ENCODE measurements at regions not wholly inside any gene's neighbourhood (a gene's known extent, or its start where the extent isn't known, plus 50 kb on each side); places are given as distances from the start of the nearest gene placed in this dataset.

DNA sequence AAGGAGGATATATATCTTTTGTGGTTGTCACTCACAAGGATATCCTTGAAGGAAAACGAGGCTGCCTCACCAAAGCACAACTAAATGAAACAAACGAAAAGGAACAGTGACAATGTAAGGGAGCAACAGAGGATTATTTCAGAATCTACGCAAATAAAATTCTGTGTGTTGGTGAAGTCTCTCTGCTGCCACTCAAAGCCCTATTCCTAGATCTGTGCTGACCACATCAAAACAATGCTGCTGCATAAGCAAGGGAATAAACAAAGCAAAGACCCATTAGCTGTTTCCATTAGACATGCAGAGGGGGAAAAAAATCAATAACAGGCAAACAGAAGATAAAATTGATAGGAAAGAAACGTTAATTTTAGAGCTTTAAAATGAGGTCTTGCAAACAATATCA lies 204.4 kb downstream of the MZT1 start:
- no peak for DNase-seq

DNA sequence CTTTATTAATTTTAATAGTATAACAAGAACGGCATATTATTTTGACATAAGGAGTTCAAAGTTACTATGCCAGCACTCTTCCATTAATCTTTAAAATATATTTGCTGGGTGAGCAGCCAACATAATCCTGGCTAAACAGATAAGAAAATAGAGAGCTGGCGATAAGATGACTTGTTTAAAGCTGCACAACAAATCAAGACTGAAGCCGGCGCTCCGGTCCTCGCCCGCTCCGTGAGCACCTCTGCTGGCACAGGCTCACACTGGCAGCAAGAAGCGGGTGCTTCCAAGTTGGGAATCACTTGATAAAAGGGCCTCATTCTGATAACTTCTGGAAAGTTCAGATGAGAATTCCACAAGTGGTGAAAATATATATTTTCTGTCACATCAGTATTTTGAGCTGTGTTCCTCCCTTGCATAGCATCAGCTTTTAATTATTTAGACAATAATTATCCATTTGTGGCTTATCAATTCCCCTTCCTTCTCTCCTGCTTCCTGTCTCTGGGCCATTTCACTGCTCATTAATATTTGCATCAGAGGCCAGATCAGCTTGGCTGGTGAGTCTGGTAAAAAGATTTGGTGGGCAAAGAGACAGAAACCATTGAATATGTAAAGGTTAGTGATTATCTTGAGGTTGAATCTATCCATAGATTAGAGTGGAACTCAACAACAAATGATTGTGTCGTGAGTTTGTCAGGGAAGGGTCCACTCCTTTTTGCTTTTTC lies 205.3 kb downstream of the MZT1 start:
- no peak for DNase-seq

DNA sequence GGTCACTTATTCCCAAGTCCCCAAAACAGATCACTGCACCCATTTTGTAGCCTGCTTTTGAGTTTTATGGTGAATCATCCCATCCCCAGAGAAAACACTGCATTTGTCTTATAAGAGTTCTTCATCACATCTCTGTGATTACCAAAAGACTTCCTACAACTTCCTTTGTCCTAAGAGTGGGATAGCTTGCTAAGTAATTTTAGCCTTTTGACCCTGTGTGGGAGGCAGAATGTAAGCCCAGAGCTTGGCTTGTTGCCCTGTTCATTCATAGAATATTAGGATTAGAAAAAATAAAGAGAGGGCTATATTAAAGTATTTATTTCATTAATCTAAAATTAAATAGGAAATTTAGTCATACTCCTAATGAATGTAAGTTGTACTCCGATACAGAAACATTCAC lies 213.3 kb downstream of the MZT1 start:
- no peak for DNase-seq

DNA sequence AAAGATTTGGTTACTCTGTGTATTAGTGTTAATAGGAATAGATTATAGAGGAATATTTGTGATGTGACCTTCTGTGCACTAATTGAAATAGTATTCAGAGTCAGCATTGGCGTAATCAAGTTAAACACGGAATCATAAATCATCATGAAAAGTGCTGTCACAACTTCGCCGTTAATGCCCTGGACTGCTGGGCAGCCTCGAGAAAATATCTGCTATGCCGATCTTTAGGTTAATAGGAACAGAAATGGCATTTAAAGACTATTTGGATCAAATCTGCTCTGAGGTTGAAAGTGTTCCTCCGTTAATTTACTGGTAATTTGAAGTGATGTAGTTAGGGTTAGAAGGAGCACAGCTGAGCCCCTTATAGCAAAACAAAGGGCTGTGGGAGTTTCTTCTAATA lies 219.0 kb downstream of the MZT1 start:
- no peak for DNase-seq

DNA sequence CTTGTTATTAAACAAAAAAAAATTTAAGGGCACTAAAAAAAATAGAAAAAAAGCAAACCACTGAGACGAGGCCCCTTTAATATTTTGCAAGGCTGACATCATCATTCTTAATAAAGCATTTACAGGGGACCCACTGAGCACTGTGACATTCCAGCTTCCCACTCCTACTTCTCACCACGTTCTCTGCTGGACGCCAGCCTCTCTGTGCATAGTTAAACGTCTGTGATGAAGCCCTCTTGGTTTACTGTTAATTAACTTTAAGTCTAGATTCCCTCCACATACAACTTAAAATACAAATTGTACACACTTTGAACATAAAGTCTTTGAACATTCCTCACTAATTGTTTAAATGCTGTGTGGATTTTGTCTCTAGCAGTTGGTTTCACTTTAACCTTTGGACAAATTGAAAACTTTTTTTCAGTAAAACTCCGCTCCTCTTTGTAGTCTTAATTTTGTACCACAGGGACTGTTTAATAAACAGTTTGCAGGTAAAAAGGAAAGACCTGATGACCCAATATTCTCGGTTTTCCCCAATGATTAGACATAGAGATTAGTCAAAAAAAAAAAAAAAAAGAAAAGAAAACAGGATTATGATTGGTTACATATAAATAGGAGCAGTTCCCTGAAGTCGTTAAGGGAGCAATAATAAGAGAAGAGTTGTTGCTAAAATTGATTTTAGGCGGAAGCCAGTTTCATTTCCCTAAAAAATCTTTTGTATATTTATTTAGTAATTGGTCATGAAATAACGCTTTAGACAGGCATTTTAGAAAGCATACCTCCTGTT lies 219.8 kb downstream of the MZT1 start:
- no peak for DNase-seq

DNA sequence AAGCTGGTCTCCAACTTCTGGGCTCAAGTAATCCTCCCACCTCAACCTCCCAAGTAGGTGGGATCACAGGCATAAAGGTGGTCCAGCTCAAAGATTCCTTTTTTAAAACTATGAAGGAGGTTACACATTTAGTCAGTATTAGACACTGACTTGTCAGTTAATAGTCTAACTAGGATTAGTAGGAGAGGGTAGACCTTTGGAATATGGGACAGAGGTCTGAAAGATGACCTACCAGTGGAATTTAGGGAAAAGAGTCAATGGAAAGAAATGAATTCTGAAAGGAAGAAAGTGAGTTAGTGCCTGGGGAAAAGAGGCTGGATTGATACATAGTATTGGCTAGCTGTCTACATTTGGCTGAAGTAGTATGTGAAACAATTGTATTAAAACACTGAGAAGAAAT lies 220.7 kb downstream of the MZT1 start:
- no peak for DNase-seq

DNA sequence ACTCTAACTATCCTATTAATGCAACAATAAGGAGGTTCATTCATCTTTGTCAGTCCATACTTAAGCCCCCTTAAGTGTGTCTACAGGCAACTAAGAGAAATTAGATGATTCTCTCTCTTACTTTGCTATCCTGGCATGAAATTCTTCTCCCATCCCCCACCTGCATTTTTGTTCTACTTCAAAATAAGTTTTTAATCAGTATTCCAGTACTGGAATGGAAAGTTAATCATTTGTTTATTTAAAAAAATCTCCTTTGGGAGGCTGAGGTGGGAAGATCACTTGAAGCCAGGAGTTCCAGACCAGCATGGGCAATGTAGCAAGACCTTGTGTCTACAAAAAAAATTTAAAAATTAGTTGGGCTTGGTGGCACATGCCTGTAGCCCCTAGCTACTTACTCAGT lies 222.1 kb downstream of the MZT1 start:
- DNase-seq = no peak

DNA sequence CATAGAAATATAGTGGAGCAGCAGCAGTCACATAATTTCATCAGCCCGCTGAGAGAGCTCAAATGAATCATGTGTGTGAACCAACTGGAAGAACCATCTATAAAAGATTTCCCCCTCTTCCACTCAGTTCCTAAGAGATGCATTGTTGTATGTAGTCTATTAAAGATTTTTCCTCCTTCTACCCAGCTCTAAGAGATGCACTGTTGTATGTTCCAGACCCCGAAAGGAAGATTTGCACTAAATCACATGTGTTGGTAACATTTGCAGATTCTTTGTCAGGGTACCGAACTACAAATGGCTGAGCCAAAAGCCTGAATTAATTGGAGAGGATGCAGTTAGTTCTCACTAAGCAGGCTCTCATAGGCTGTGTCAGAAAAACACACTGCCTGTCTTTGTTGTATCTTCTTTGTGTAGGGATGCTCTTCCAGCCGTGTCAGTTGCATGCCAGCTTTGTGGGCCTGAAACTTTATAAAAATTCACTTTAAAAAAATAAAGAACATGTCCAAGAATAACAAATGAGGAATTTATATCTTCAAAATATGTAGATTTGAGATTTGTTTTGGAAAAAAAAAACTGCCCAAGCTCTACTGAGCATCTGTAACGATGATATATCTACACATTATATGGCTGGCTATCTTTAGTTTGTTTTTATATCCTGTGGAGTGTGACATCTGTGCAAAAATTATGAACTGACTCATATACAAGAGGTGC lies 223.1 kb downstream of the MZT1 start:
- no peak for DNase-seq

DNA sequence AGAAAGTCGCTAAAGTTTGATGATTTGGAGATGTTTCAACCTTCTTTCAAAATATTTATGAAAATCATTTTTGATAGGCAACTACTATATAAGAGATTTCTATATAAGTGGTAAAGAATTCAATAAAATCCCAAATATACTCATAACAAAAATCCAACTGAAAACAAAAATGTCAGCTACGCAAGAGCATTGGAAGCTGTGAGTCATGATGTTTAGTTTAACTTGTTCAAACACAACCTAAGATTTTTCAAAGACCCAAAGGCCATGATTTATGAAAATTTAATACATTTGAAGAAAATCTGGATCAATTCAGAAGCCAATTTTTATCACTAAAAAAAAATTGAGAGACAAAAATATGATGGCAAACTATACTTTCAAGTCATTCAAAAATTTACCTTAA lies 226.6 kb downstream of the MZT1 start:
- DNase-seq = no peak

DNA sequence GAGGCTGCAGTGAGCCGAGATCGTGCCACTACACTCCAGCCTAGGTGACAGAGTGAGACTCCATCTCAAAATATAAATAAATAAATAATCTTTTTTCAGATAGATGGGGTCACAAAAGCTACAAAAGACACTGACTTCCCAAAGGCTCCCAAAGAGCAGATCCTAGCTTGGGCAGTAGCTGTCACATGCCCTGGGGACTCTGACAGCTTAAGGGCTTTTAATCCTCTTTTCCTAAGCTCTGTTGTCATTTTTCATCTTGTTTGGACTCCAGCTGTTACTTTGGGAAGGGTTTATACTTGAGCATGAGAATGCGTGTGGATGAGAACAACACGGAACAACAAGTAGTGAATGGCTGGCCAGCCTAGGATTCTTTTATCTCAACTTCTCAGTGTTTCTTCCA lies 231.7 kb downstream of the MZT1 start:
- DNase-seq = no peak

DNA sequence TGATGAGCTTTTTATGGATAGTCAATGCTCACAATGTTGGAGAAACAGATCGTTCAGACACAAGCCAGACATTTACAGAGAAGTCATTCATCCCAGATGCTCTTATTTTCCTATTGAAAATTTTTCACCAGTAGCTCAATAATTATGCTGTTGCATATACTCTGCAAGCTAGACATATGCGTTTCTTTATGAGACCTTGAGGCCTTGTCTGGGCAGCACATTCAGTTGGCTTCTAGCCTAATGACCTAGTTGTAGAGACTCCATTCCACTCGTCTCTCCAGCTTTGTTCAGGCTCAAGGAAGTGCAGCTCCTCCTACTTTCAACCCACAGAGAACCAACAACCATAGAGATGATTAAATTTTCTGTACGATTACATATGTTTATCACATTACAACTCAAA lies 237.7 kb downstream of the MZT1 start:
- no peak for DNase-seq

DNA sequence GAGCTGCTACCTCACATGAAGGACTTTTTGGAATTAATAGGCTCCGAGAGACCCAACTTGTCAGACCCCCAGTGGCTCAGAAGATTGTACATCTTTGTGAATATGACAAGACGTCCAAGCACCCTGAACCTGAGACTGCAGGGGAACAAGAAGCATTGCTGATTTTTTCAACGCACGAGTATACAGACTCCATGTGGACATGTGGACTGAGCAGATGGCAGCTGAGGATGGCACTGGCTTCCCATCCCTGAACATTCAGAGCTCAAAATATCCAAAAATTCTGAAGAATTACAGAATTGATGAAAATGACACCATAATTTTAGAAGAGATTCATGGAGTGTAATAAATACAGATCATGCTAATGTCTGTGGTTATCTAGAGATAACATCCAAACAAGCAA lies 254.1 kb downstream of the MZT1 start:
- no peak for DNase-seq

DNA sequence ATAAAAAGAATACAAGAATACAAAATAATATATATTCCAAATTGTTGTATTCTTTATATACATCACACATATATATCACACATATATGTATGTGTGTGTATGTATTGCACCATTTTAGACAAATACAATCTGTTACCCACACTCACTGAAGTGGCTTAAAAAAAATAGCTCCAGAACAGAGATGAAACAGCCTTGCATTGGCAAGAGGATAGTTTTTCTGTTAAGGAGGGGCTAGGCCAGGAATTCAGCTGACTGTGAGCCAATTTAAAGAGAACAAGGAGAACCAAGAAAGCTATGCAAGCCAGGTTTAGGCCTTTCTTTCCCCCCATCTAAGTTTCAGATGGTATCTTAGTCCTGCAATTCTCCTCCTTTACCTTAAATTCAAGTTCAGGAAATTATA lies 257.5 kb downstream of the MZT1 start:
- no peak for DNase-seq

DNA sequence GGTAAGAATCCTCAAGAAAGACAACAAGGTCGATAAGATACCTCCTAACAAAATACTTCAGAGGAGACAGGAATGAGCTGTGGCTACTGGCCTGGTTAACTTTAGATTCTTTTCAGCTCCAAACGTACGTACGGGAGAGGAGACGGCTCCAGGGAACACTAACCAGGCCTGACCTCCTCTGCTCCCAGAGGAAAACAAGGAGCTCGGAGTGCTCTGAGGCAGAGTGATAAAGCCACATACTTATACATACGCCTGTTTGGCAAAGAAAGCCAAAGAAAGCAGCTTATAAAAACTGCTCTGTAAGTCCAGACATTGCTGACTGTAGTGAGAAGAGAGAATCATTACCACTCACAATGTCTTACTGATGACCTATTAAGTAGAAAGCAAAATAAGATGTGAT lies 263.9 kb downstream of the MZT1 start:
- DNase-seq = no peak

DNA sequence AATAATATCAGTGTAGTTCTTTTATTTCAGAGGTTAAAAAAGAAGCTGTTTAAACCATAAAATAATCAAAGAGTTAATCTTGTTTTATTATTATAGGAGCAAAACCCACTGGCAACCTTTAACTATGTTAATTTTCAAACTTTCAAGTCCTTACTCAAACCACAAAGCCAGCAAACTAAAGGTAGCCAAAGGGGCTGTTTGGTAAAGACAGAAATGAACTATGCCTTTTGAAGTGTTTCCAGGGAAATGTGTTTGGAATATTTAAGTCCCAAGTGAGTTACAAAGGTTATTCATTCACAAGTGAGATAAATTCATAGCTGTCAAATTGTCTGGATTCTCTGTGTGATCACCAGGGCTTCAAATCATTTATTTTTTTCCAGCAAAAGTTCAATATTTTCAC lies 264.7 kb downstream of the MZT1 start:
- no peak for DNase-seq

DNA sequence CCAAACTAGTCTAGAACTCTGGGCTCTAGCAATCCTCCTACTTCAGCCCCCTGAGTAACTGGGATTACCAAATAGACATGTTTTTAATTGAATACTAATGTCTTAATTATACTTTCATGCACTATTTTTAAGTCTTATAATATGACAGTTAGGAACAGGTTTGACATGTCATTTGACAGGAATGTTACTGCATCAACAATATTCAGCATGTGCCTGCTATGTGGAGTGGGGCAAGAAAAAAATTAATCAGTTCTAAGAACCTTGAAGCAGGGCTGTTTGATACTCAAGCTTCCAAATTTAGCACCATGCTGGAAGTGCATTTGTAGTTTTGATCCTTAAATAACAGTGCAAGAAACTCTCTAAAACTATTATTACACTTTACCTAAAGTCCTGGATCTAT lies 265.3 kb downstream of the MZT1 start:
- no peak for DNase-seq

DNA sequence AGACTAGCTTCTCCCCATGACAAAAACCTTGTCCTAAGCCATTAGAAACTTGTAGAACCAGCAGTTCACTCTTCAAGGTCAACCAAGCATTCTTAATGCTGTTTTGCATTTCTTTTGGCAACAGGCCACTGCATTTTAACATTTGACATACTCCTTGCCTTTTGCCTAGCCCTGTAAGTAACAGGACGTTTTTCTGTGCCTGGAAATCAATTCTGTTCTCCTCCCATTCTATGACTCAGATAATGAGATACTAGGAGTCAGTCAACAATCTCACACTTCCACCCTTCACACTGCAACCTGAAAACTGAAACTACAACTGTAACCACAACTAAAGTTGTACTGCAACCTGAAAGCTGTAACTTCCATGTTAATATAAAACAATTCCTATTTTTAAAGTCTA lies 268.7 kb downstream of the MZT1 start:
- no peak for DNase-seq

DNA sequence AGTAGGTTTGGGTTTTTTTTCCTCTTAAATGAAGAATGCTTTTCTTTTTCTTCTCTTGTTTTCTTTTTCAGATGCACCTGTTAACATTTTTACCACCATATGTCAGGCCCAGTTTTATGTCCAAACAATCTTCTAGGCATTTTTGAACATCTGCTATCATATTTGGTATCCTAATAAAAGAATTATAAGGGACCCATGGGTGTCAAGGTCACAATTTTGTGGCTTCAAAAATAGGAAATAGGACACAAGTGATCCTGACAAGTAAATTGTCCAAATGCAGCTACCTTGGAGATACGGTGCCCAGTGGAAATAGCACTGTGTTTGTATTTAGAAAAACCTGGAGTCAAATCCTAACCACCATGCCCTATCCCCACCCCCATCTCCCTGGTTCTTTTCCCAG lies 270.3 kb downstream of the MZT1 start:
- DNase-seq = no peak

DNA sequence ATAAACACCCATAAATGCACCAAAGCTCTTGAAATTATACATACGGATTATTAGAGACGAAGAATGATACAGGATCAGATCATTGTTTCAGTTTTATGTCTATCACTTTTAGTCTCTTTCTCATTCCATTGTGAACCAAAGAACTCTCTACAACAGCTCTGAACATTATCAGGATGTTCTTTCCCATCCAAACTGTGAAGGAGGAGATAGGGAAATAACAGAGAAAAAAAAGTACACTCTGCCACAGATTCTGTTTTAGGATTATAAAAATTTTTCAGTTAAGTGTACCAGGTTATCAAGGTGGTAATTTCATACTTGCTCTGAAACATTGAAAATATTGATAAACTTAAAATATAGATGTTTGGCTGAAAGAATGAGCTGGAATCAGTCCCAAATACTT lies 270.9 kb downstream of the MZT1 start:
- no peak for DNase-seq

DNA sequence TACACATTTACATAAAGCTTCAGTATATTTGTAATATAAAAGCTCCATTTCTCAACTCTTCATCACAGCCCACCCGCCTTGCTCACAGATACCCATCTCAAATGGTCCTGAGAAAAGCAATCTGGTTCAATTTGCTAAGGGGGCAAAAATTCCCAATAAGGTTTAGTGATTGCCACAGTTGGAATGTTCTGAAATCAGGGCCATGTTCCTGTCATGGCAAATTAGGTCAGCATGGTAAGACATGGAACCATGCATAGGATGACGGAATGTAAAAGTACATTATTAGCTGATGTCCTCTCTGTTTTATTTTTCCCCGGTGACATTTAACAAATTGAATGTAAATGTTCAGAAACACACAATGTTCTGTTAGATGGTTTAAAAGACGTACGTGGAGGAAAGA lies 274.3 kb downstream of the MZT1 start:
- no peak for DNase-seq

DNA sequence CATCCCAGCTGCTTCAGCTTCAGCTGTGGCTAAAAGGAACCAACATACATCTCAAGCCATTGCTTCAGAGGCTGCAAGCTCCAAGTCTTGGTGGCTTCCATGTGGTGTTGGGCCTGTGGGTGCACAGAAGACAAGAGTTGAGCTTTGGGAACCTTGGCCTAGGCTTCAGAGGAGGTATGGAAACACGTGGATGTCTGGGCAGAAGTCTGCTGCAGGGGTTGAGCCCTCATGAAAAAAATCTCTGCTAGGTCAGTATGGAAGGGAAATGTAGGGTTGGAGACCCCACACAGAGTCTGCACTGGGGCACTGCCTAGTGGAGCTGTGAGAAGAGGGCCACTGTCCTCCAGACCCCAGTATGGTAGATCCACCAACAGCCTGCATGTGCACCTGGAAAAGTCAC lies 279.3 kb downstream of the MZT1 start:
- no peak for DNase-seq

DNA sequence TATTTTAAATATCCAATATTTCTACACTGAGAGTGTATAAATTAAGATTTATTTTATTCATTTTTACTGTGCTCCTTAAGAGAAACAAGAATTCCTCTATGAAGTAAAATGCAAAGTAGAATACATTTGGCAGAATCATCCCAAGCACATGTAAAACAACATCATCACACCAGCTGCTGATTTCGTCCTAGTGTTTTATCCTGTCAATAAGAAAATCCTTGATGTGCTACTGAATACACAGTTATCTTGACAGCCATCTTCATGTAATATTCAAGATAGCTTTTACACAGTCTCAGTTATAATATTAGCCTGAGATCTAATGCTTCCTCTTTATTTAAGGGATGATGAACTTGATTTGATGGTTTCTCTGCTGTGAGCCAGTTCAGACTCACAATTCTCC lies 282.4 kb downstream of the MZT1 start:
- DNase-seq = no peak

DNA sequence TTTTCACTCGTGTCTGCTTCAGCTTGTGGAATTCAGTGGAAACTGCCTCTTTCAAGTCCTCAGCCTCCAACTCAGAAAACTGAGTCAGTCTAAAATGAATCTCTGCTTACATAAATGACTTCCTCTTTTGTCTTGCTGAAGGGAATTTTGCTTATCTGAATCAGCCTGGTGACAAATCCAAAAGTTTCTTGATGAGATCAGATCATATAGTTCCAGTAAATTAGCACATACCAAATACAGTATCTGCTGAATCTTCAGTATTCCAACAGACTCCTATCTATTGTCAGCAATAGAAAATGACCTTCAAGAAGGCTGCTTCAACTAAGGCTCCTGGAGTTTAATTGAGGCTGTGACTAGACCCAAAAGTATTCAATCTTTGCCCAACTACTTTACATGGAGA lies 290.0 kb downstream of the MZT1 start:
- DNase-seq = no peak

DNA sequence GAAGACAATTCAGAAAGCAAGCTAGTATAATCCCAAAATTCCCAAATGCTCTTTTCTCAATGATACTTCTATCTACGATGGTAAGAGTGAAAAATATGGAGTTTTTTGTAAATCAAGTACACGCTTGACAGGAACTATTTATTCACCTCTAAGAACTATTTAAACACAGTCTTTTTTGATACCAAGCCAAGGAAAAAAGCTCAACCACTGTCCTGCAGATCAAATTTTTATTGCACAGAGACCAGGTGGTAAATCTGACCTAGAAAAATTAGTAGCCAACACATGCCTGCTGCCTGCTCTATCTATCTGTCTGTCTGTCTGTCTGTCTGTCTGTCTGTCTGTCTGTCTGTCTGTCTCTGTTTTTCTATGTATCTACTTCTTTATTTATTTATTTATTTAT lies 292.2 kb downstream of the MZT1 start:
- no peak for DNase-seq

Measured in NK-92 treated with Interleukin-12 subunit alpha and Interleukin-12 subunit beta, amount 100 ng/mL, for 24 hours (cell line).